ENCODE measurements at regions not wholly inside any gene's neighbourhood (a gene's known extent, or its start where the extent isn't known, plus 50 kb on each side); places are given as distances from the start of the nearest gene placed in this dataset.
"Not testable (repeated sequence)": the region's sequence is repeated elsewhere in the genome, so short reads cannot be mapped to it uniquely, and the experiment has no call there.

- TF ChIP-seq POLR2A, POU2F2, POLR2AphosphoS5, TAF1, SPI1 (IDR thresholded peaks at IDR 0.05; ENCODE audit: low read depth, low read length): not testable (repeated sequence)
Measured at GRCh38 chr3:125757050-125757449, 161.8 kb upstream of the OSBPL11 start.
